ENCODE measurements at regions not wholly inside any gene's neighbourhood (a gene's known extent, or its start where the extent isn't known, plus 50 kb on each side); places are given as distances from the start of the nearest gene placed in this dataset.

DNA sequence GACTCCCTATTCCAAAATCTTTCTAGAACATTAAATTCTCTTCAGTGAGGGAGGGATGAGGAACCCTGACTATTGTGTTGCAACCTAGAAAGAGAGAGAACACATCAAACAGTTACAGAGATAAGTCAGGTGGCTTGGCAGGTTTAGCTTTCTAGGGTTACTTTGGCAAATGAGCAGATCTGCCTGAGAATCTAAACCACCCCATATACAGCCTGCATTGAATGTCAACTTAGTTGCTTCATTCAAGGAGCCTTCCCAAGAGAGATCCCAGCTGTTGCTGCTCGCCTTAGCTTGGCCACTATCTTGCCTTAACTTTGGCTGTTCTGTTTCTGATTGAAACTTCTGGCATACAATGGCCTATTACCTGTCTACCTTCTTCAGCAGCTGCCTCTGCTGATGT, 74.7 kb upstream of the TCF21 start:
- TF ChIP-seq CTCF (IDR thresholded peaks at IDR 0.05; ENCODE audit: low read depth, low read length, poor library complexity, severe bottlenecking): no peak
- no peak for TF ChIP-seq EZH2phosphoT487 (IDR thresholded peaks at IDR 0.05; ENCODE audit: borderline replicate concordance, low read length)
